ENCODE measurements at regions not wholly inside any gene's neighbourhood (a gene's known extent, or its start where the extent isn't known, plus 50 kb on each side); places are given as distances from the start of the nearest gene placed in this dataset.

DNA sequence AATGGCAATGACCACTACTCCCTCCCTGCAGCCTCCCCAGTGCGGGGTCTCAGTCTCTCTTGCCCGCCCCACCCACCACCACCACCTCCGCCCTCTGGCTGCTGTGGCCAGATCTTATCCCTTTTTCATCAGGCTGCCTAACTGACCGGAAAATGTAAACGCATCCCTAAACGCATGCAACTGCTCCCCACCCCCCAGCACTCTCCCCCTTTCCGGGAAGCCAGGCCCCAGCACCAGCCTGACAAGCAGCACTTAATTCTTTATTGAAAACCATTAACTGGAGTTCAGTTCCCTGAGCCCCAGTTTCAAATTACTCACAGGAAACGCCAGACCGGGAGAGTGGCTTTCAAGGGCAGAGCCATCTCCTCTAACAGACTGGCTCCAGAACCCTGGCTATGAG, 147.7 kb downstream of the DMRTA2 start:
- ChIA-PET POLR2A (no interaction called here), CTCF (interaction anchor here (0.9 kb wide), 1 partner anchor 9 kb away, joined by 3 read pairs; no protein-coding TSS in a partner anchor)
- no peak for DNase-seq (ENCODE audit: extremely low spot score)
- TF ChIP-seq, protein P1, sequence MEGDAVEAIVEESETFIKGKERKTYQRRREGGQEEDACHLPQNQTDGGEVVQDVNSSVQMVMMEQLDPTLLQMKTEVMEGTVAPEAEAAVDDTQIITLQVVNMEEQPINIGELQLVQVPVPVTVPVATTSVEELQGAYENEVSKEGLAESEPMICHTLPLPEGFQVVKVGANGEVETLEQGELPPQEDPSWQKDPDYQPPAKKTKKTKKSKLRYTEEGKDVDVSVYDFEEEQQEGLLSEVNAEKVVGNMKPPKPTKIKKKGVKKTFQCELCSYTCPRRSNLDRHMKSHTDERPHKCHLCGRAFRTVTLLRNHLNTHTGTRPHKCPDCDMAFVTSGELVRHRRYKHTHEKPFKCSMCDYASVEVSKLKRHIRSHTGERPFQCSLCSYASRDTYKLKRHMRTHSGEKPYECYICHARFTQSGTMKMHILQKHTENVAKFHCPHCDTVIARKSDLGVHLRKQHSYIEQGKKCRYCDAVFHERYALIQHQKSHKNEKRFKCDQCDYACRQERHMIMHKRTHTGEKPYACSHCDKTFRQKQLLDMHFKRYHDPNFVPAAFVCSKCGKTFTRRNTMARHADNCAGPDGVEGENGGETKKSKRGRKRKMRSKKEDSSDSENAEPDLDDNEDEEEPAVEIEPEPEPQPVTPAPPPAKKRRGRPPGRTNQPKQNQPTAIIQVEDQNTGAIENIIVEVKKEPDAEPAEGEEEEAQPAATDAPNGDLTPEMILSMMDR (IDR thresholded peaks at IDR 0.05; ENCODE audit: control extremely low read depth, extremely low read depth, low read depth, missing control alignments), result no peak

DNA sequence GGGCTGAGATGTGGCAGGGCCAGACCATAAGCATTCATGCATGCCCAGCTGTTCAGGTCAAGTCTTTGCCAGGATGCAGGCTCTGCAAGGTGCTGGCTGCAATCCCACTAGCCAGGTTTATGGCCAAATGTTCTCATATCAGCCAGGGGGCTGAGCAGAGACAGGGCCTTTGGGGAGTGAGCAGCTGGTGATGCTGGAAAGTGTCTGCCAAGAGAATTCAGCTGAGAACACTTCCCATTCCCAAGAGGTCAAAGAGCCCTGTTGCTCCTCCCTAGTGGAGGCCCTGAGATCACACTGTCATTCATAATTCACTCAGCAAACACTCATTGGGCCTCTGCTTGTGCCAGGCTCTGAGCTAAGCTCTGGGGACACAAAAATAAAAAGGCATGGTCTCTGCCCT, 150.3 kb downstream of the DMRTA2 start:
- POLR2A ChIA-PET, result no interaction called here
- TF ChIP-seq, protein P1 (IDR thresholded peaks at IDR 0.05; ENCODE audit: control extremely low read depth, extremely low read depth, low read depth, missing control alignments), result no peak
- no peak for DNase-seq (ENCODE audit: extremely low spot score)
- CTCF ChIA-PET, result interaction anchor here (1.1 to 3.4 kb wide), 7 partner anchors 7 to 60 kb away, joined by 3 to 17 read pairs (median 3); no protein-coding TSS in a partner anchor

DNA sequence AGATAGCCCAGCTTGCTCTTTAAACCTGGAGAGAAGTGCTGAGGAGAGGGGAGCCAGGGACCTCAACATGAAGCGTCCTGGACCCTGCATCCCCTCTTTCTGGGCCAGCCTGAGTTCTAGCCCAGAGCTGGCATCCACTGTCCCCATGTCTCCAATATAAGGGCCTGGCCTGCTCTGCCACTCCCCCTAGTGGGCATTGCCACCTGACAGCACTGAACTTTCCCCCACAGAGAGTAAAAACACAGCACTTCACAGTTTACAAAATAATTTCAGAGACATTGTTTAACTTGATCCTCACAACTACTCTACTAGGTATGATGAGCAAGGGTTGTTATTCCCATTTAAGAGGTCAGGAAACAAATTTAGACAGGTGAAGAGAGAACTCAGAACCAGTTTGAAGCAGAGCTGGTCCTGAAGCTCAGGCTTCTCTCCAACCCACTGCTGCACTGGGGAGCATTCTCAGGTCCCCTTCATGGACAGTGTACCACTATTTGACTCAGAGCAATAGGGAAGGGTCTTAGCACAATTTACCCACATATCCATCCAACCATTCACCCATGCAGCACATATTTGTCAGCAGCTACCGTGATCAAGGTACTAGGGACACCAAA, 151.2 kb downstream of the DMRTA2 start:
- TF ChIP-seq, protein P1 (IDR thresholded peaks at IDR 0.05; ENCODE audit: control extremely low read depth, extremely low read depth, low read depth, missing control alignments), result peak; percentile 63
- peak; percentile 69 for DNase-seq (ENCODE audit: extremely low spot score)
- ChIA-PET CTCF (interaction anchor here (0.9 to 3.4 kb wide), 12 partner anchors 9 to 1344 kb away, joined by 3 to 17 read pairs (median 4); no protein-coding TSS in a partner anchor), POLR2A (no interaction called here)

DNA sequence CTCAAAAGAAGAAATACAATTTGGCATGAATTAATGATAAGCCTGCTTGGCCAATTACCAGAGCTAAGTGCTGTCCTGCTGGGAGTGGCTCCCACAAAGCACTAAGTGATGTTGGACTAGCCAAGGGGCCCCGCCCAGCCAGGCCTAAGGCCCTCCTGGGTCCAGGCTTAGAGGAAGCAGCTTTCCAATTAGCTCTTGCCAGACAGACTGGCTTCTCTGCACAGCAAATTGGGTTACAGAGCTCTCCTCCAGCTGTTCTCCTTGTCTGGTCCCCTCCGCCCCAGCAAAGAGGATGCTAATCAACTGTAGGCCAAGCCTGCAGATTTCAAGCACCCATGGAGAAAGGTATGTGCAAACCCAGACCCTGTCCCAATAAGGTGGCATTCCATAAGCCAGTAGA, 151.9 kb downstream of the DMRTA2 start:
- no peak for DNase-seq (ENCODE audit: extremely low spot score)
- ChIA-PET POLR2A (no interaction called here), CTCF (interaction anchor here (0.9 to 3.4 kb wide), 8 partner anchors 9 to 1343 kb away, joined by 3 to 17 read pairs (median 6); no protein-coding TSS in a partner anchor)
- TF ChIP-seq, protein P1 (IDR thresholded peaks at IDR 0.05; ENCODE audit: control extremely low read depth, extremely low read depth, low read depth, missing control alignments), result no peak

DNA sequence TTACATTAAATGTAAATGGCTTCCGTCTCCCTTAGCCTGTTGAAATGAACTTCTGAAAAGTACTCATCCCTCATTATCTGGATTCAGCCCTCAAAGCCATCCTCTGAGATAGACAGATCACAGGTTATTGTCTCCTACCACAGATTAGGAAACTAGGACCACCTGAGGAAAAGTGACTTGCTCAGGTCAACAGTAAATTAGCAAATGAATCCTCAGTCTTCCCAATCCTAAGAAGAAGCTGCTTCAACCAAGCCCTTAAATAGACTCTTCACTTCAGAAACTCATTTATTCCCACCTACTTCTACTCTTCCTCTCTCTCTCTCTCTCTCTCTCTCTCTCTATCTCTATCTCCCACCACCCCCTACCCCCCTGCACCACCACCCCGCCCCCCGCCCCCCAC, 152.3 kb downstream of the DMRTA2 start:
- CTCF ChIA-PET, result interaction anchor here (1.1 to 1.8 kb wide), 5 partner anchors 9 to 32 kb away, joined by 4 to 10 read pairs (median 6); no protein-coding TSS in a partner anchor
- TF ChIP-seq, protein P1 (IDR thresholded peaks at IDR 0.05; ENCODE audit: control extremely low read depth, extremely low read depth, low read depth, missing control alignments), result no peak
- POLR2A ChIA-PET, result no interaction called here
- DNase-seq (ENCODE audit: extremely low spot score), result no peak

DNA sequence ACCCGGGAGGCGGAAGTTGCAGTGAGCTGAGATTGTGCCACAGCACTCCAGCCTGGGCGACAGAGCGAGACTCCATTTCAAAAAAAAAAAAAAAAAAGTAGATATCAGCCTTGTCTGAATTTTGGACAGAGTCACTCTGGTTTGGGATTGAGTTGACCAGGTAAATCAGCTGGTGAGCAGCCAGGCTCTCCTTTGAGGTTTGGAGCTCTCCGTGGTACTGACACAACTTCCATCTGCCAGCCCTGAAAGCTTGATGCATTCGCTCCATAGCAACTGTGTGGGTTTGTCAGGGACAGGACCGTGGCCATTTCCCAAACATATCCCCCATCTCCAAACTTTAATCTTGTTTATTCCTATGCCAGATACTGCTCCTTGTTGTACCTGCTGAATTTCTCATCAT, 155.2 kb downstream of the DMRTA2 start:
- TF ChIP-seq, protein P1 (IDR thresholded peaks at IDR 0.05; ENCODE audit: control extremely low read depth, extremely low read depth, low read depth, missing control alignments), result no peak
- POLR2A ChIA-PET, result interaction anchor here (0.7 kb wide), 1 partner anchor 19 kb away, joined by 3 read pairs; no protein-coding TSS in a partner anchor
- no peak for DNase-seq (ENCODE audit: extremely low spot score)
- CTCF ChIA-PET, result no interaction called here
